ENCODE measurements at regions not wholly inside any gene's neighbourhood (a gene's known extent, or its start where the extent isn't known, plus 50 kb on each side); places are given as distances from the start of the nearest gene placed in this dataset.

DNA sequence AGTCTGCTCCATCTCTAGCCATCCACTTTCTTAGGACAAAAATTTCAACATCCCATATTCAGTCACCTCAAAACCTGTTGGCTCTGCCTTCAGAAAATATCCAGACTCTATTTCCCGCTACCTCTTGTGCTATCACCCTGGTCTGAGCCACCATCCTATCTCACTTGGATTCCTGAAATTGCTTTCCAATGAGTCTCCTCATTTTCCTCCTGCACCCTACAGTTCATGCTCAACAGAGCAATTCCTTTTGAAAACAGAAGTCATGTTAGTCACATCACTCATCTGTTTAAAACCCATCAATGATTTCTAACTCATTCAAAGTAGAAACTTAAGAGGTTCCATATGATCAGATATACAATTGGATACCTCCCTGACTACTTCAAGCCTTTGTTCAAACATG is 229.9 kb downstream of the ADGRG6 start:
- H2AFZ ChIP-seq, result no peak overlapping the region
- ATAC-seq (no peak), DNase-seq (ENCODE audit: low spot score) (no peak)
- TF ChIP-seq, protein P1, sequence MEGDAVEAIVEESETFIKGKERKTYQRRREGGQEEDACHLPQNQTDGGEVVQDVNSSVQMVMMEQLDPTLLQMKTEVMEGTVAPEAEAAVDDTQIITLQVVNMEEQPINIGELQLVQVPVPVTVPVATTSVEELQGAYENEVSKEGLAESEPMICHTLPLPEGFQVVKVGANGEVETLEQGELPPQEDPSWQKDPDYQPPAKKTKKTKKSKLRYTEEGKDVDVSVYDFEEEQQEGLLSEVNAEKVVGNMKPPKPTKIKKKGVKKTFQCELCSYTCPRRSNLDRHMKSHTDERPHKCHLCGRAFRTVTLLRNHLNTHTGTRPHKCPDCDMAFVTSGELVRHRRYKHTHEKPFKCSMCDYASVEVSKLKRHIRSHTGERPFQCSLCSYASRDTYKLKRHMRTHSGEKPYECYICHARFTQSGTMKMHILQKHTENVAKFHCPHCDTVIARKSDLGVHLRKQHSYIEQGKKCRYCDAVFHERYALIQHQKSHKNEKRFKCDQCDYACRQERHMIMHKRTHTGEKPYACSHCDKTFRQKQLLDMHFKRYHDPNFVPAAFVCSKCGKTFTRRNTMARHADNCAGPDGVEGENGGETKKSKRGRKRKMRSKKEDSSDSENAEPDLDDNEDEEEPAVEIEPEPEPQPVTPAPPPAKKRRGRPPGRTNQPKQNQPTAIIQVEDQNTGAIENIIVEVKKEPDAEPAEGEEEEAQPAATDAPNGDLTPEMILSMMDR (conservative IDR thresholded peaks at IDR 0.05; ENCODE audit: low read depth in 2 of 2), result no peak
- TF ChIP-seq ZNF331 (CRISPR knock-in tag; IDR thresholded peaks at IDR 0.05; ENCODE audit: low read depth) (no peak), JUNB (IDR thresholded peaks at IDR 0.05; ENCODE audit: unreplicated experiment) (no peak), NANOG (IDR thresholded peaks at IDR 0.05; ENCODE audit: borderline replicate concordance) (no peak), EZH2phosphoT487 (IDR thresholded peaks at IDR 0.05; ENCODE audit: unreplicated experiment) (no peak), STAT1 (IDR thresholded peaks at IDR 0.05; ENCODE audit: unreplicated experiment) (no peak), POLR2AphosphoS5 (IDR thresholded peaks at IDR 0.05; ENCODE audit: low read depth) (no peak), EZH2 (IDR thresholded peaks at IDR 0.05; ENCODE audit: low read depth, unreplicated experiment) (no peak), ZNF114 (CRISPR knock-in tag; IDR thresholded peaks at IDR 0.05) (no peak), CREB1 (CRISPR knock-in tag; IDR thresholded peaks at IDR 0.05; ENCODE audit: low read depth) (no peak)
- TF ChIP-seq, protein P2, sequence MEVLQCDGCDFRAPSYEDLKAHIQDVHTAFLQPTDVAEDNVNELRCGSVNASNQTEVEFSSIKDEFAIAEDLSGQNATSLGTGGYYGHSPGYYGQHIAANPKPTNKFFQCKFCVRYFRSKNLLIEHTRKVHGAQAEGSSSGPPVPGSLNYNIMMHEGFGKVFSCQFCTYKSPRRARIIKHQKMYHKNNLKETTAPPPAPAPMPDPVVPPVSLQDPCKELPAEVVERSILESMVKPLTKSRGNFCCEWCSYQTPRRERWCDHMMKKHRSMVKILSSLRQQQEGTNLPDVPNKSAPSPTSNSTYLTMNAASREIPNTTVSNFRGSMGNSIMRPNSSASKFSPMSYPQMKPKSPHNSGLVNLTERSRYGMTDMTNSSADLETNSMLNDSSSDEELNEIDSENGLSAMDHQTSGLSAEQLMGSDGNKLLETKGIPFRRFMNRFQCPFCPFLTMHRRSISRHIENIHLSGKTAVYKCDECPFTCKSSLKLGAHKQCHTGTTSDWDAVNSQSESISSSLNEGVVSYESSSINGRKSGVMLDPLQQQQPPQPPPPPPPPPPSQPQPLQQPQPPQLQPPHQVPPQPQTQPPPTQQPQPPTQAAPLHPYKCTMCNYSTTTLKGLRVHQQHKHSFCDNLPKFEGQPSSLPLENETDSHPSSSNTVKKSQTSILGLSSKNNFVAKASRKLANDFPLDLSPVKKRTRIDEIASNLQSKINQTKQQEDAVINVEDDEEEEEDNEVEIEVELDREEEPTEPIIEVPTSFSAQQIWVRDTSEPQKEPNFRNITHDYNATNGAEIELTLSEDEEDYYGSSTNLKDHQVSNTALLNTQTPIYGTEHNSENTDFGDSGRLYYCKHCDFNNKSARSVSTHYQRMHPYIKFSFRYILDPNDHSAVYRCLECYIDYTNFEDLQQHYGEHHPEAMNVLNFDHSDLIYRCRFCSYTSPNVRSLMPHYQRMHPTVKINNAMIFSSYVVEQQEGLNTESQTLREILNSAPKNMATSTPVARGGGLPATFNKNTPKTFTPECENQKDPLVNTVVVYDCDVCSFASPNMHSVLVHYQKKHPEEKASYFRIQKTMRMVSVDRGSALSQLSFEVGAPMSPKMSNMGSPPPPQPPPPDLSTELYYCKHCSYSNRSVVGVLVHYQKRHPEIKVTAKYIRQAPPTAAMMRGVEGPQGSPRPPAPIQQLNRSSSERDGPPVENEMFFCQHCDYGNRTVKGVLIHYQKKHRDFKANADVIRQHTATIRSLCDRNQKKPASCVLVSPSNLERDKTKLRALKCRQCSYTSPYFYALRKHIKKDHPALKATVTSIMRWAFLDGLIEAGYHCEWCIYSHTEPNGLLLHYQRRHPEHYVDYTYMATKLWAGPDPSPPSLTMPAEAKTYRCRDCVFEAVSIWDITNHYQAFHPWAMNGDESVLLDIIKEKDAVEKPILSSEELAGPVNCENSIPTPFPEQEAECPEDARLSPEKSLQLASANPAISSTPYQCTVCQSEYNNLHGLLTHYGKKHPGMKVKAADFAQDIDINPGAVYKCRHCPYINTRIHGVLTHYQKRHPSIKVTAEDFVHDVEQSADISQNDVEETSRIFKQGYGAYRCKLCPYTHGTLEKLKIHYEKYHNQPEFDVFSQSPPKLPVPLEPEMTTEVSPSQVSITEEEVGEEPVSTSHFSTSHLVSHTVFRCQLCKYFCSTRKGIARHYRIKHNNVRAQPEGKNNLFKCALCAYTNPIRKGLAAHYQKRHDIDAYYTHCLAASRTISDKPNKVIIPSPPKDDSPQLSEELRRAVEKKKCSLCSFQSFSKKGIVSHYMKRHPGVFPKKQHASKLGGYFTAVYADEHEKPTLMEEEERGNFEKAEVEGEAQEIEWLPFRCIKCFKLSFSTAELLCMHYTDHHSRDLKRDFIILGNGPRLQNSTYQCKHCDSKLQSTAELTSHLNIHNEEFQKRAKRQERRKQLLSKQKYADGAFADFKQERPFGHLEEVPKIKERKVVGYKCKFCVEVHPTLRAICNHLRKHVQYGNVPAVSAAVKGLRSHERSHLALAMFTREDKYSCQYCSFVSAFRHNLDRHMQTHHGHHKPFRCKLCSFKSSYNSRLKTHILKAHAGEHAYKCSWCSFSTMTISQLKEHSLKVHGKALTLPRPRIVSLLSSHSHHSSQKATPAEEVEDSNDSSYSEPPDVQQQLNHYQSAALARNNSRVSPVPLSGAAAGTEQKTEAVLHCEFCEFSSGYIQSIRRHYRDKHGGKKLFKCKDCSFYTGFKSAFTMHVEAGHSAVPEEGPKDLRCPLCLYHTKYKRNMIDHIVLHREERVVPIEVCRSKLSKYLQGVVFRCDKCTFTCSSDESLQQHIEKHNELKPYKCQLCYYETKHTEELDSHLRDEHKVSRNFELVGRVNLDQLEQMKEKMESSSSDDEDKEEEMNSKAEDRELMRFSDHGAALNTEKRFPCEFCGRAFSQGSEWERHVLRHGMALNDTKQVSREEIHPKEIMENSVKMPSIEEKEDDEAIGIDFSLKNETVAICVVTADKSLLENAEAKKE (CRISPR knock-in tag; IDR thresholded peaks at IDR 0.05), result no peak
- TF ChIP-seq, protein P3, sequence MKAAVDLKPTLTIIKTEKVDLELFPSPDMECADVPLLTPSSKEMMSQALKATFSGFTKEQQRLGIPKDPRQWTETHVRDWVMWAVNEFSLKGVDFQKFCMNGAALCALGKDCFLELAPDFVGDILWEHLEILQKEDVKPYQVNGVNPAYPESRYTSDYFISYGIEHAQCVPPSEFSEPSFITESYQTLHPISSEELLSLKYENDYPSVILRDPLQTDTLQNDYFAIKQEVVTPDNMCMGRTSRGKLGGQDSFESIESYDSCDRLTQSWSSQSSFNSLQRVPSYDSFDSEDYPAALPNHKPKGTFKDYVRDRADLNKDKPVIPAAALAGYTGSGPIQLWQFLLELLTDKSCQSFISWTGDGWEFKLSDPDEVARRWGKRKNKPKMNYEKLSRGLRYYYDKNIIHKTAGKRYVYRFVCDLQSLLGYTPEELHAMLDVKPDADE (IDR thresholded peaks at IDR 0.05), result no peak
- TF ChIP-seq, protein P4, sequence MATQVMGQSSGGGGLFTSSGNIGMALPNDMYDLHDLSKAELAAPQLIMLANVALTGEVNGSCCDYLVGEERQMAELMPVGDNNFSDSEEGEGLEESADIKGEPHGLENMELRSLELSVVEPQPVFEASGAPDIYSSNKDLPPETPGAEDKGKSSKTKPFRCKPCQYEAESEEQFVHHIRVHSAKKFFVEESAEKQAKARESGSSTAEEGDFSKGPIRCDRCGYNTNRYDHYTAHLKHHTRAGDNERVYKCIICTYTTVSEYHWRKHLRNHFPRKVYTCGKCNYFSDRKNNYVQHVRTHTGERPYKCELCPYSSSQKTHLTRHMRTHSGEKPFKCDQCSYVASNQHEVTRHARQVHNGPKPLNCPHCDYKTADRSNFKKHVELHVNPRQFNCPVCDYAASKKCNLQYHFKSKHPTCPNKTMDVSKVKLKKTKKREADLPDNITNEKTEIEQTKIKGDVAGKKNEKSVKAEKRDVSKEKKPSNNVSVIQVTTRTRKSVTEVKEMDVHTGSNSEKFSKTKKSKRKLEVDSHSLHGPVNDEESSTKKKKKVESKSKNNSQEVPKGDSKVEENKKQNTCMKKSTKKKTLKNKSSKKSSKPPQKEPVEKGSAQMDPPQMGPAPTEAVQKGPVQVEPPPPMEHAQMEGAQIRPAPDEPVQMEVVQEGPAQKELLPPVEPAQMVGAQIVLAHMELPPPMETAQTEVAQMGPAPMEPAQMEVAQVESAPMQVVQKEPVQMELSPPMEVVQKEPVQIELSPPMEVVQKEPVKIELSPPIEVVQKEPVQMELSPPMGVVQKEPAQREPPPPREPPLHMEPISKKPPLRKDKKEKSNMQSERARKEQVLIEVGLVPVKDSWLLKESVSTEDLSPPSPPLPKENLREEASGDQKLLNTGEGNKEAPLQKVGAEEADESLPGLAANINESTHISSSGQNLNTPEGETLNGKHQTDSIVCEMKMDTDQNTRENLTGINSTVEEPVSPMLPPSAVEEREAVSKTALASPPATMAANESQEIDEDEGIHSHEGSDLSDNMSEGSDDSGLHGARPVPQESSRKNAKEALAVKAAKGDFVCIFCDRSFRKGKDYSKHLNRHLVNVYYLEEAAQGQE (IDR thresholded peaks at IDR 0.05; ENCODE audit: unreplicated experiment), result no peak
- H3K4me1 ChIP-seq (ENCODE audit: insufficient read depth), result no peaks in the 10 kb centered on the region
- no peaks in the 10 kb centered on the region for H3K79me2 ChIP-seq (replicated peaks; ENCODE audit: insufficient read depth)
- peaks cover 2% of the 10 kb centered on the region for H3K27me3 Mint-ChIP-seq (ENCODE audit: insufficient read depth, low read depth, poor library complexity)
- no peaks in the 10 kb centered on the region for H3K27me3 ChIP-seq (ENCODE audit: insufficient read depth)
- H3K27ac Mint-ChIP-seq, result no peak overlapping the region
- H3K27ac ChIP-seq (ENCODE audit: low read depth), result no peak overlapping the region
- H3K9me3 Mint-ChIP-seq, result peaks cover 29% of the 10 kb centered on the region
- peaks cover 39% of the 10 kb centered on the region for H3K9me2 ChIP-seq (ENCODE audit: insufficient read depth)
- no peak overlapping the region for H3K4me2 ChIP-seq
- no peaks in the 10 kb centered on the region for H3F3A ChIP-seq (replicated peaks; ENCODE audit: low read depth)
- no peak overlapping the region for H3K4me3 ChIP-seq
- no peaks in the 10 kb centered on the region for H3K36me3 ChIP-seq (ENCODE audit: insufficient read depth)
- 0 out of 3 replicates have a peak, but pooled peaks cover 2% of the 10 kb centered on the region for H3K4me1 Mint-ChIP-seq
- H3K36me3 Mint-ChIP-seq (ENCODE audit: low read depth), result peaks cover 20% of the 10 kb centered on the region
- no peaks in the 10 kb centered on the region for H4K20me1 ChIP-seq (replicated peaks; ENCODE audit: insufficient read depth)
- no peak overlapping the region for H3K4me3 Mint-ChIP-seq
